GM19468 (cell line): ENCODE measurements at regions not wholly inside any gene's neighbourhood (a gene's known extent, or its start where the extent isn't known, plus 50 kb on each side); places are given as distances from the start of the nearest gene placed in this dataset.
"Not testable (repeated sequence)": the region's sequence is repeated elsewhere in the genome, so short reads cannot be mapped to it uniquely, and the experiment has no call there.

Experiments
- ATAC-seq: cut with Tn5 transposase; IDR thresholded peaks from one replicate; pipeline ENCODE4 v1.9.1; 2021; ENCODE audit warnings: mild to moderate bottlenecking, moderate library complexity, moderate number of reproducible peaks; ENCODE audit not compliant: unreplicated experiment; ENCODE audit errors: extremely low read depth

DNA sequence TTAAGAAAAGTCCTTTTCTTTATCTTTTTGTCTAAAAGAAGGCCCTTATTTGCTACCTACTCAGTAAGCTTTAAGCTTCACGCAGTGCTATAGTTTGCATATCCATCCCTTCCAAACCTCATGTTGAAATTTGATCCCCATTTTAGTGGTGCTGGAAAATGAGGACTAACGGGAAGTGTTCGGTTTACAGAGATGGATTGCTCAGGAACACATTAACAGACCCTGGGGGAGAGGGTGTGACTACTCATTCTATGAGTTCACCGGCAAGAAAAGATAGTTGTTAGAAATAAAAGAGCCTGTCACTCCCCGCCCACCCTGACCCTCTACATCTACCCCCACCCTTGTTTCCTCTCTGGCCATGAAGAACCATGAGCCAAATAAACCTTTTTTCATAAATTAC is 546.2 kb downstream of the MEI4 start:
- no peak for ATAC-seq

- no peak for ATAC-seq
Observed at GRCh38 chr6:78222226-78222625, 569.4 kb downstream of the MEI4 start.

DNA sequence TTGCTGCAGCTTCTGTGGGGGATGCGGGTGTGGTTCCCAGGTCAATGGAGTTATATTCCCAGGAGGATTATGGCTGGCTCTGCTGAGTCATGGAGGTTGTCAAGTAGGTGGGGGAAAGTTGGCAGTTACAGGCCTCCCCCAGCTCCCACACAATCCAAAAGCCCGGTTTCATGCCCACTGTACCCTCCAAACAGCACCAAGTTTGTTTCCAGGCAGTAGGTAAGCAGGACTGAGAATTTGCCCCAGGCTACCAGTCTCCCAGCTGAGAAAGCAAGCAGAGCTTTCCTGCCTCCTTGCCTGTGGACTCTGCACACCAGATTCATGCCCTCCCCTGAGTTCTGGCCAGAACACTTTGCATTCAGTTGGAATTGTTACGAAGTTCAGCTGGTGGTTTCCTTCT is 578.2 kb downstream of the MEI4 start:
- ATAC-seq: no peak

- ATAC-seq: no peak
Observed at GRCh38 chr6:78243519-78243918, 590.7 kb downstream of the MEI4 start.

DNA sequence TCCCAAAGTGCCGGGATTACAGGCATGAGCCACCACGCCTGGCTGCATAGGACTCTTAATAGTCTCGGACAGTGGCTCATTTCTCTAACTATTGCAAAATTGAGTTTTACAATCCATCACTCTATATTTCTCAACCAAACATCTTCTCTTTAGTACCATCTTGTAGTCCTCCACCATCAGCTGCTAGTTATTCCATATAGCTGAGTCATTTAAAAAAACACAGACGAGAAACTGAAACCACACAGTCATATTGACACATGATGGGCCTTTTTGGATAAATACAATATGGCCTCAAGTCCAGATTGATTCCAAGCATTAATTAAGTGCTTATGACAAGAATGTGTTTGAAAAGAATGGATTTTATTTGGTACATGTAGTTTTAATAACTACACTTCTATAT is 599.1 kb downstream of the MEI4 start:
- no peak for ATAC-seq

DNA sequence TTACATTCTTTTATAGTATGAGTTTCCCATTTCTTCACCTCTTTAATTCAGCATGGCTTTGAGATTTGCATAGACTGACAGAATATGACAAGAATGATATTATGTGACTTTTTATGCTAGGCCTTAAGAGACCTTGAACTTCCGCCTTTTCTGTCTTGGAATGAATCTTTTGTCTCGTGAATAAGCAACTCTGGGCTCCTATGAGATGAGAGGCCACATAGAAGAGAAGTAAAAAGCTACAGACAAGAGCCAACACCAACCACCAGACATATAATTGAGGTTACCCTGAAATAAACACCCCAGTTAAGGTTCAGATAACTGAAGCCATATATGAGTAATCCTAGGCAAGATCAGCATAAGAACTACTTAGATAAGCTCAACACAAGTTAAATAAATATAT is 600.8 kb downstream of the MEI4 start:
- ATAC-seq: no peak

DNA sequence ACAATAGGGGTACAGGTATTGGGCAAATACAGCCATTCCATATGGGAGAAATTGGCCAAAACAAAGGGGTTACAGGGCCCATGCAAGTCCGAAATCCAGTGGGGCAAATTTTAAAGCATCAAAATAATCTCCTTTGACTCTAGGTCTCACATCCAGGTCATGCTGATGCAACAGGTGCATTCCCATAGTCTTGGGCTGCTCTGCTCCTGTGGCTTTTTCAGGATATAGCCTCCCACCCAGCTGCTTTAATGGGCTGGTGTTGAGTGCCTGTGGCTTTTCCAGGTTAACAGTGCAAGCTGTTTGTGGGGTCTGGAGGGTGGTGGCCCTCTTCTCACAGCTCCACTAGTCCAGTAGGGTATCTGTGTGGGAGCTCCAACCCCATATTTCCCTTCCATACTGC is 607.1 kb downstream of the MEI4 start:
- ATAC-seq: no peak

DNA sequence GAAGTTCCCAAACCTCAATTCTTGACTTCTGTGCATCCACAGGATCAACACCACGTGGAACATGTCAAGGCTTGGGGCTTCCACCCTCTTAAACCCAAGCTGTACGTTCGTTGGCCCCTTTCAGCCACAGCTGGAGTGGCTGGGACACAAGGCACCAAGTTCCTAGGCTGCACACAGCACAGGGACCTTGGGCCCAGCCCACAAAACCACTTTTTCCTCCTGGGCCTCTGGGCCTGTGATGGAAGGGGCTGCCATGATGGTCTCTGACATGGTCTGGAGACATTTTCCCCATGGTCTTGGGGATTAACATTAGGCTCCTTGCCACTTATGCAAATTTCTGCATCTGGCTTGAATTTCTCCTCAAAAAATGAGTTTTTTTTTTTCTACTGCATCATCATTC is 606.9 kb upstream of the IRAK1BP1 start:
- not testable (repeated sequence) for ATAC-seq

DNA sequence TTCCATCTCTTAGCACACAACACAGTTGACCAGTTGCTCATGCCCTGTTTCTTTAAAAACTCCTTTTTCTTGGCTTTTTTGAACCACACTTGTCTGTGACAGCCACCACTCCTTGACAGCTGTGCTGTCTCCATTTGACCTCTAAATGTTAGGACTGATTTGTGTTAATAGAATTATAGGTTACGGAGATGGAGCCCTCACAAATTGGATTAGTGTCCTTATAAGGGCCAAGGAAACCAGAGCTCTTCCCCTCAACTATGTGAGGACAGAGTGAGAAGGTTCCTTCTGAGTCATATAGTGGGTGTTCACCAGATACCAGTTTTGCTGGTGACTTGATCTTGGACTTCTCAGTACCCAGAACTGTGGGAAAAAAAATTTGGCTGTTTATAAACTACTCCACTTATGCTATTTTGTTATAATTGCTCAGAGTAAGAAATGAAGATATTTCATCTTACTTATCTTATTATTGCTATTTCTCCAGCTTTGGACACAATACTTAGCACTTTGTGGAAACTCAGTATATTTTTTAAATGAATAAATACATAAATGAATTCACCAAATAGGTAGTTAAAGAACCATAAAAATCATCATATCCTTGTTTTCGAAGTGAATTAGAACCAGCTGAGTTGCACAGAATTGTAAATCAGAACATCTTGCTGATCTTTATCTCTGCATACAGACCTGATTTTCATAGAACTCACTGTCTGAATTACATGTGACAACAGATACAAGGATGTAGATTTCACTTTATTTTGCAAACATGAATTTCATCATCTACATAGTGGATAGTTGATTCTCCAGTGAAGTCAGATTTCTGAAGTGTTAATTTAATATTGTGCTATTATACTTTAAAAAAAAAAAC is 598.5 kb upstream of the IRAK1BP1 start:
- no peak for ATAC-seq

DNA sequence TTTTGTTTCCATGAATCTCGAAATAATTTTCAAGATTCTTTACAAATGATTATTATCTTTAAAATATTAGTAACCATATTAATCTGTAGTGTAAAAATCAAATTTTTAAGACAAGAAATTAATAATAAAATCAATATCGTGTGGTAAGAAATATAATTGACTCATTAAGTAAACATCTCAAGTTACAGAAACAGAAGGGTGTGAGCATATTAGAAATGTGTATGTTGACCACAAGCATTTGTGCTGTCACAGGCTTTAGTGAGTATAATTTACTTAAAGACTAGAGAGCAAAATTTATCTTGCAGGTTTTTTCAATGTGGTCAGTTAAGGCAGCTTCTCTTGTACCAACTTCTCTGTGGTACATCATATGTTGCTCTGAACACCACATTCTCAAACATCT is 566.5 kb upstream of the IRAK1BP1 start:
- ATAC-seq: no peak

DNA sequence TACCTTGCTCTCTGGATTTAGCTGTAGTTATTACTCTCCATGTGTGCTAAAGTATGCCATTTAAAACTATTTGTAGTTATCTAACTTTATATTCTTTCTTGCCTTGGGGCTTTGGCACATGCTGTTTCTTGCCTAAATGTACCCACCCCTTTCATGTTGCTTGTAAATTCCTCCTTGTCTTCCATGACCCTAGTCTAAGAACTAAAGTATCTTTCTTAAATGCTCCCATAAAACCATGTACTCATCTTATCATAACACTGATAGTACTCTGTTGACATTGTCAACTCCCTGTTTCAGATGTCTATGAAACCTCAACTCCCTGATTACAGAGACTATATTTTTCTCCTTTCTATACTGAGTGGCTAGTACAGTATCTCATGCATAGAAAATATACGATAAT is 564.9 kb upstream of the IRAK1BP1 start:
- no peak for ATAC-seq

DNA sequence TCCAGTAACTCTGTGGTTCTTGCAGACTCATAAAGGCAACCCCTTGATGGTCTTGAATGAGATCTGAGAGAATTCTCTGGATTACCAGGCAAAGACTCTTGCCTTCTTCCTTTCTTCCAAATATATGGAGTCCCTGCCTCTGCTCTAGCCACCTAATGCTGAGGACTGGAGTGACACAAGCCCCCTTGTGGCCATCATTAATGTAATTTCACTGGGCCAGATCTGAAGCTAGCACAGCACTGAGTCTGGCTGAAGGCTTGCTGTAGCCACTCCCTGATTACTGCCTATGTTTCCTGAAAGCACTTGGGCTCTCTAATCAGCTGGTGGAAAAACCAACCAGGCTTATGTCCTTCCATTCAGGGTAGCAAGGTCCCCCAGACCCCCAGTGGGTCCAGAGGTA is 559.3 kb upstream of the IRAK1BP1 start:
- ATAC-seq: no peak

DNA sequence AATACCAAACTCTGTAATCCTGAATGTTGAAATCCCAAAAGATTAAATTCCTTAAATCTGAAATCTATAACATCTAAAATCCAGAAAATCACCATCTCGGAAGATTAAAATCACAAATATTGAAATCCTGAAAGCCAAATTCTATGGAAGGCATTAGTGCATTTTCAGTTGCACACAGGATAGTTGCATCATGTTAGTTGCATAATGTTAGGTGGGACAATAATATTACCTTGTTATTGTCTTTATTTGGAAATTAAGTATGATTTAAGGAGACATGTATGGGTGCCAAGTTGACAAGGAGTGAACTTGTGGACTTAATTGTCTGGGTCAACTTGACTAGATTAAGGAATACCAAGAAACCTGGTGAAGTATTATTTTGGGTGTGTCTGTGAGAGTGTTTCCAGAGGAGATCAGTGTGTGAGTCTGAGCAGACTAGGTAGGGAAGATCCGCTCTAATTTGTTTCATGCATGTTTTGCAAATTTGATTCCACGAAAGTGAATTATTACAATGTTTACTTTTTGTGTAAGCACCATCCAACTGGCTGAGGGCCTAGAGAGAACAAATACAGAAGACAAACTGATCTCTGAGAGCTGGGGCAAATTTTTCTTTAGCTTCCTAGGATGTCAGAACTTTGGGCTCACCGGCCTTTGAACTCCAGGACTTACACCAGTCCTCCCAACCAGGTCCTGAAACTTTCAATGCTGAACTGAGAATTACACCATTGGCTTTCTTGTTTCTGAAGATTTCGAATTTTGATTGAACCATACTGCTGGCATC is 545.1 kb upstream of the IRAK1BP1 start:
- ATAC-seq: no peak

- no peak for ATAC-seq
Observed at GRCh38 chr6:78324213-78324612, 543.1 kb upstream of the IRAK1BP1 start.

- ATAC-seq: no peak
Observed at GRCh38 chr6:78340755-78341154, 526.6 kb upstream of the IRAK1BP1 start.

GRCh38 chr6:78345882-78346281 is 521.5 kb upstream of the IRAK1BP1 start:
- ATAC-seq: no peak

DNA sequence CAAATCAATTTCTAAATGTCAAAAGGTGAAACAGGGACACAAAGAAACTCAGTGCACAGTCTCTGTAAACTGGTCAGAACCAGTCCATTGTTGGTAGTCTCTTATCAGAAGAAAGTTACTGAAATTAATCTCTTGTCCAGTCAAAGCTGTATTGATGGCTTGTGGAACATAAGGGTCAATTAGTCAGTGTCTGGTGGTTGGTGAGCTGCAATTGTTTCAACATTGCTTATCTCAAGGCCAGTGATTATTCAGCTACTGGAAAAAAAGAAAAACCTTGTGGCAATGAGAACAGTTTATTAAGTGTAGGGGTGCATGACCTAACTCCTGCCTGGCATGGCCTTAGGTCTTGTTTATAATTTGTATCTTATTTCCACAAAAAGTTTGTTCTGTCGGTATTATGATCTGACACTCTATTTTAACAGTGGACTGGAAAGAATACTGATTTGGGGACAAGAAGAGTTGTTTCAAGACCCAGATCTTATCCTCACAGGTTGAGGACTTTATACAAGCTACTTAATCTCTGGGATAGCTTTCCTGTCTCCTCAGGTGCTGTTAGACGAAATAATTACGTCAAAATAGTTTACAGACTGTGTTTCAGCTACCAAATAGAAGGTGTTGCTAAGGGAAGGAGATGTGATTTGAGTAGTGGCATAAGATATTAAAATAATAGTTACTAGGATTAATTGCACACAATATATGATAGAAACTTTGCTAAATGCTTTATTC is 520.0 kb upstream of the IRAK1BP1 start:
- no peak for ATAC-seq

GRCh38 chr6:78353040-78353439 is 514.3 kb upstream of the IRAK1BP1 start:
- ATAC-seq: no peak

- no peak for ATAC-seq
Observed at GRCh38 chr6:78363688-78364087, 503.7 kb upstream of the IRAK1BP1 start.

DNA sequence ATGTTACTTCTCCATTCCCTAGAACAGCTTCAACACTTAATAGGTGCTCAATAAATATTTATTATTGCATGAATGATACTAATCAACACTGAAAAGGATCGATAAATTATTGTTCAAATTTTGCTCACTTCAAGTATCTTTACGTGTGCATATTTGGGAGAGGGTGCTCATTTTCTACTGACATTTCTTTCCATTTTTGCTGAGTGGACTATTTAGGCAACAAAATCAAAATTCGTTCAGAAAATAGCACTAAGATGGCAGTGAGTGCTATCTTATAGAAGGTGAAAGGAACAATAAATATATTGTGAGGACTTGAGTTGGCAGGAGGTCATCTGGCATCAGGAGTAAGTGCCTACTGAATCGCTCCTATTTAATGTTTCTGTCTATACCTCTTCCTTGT is 501.9 kb upstream of the IRAK1BP1 start:
- ATAC-seq: no peak

DNA sequence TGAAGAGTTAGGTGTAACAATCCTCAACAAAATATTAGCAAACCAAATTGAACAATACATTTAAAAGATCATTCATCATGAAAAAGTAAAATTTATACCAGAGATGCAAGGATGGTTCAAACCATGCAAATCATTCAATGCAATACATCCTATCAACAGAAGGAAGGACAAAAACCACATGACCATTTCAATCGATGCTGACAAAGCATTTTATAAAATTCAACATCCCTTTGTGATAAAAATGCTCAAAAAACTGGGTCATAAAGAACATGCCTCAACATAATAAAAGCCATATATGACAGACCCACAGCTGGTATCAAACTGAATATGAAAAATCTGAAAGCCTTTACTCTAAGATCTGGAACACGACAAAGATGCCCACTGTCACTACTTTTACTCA is 490.3 kb upstream of the IRAK1BP1 start:
- no peak for ATAC-seq
